Activated T-helper 17 cell treated with anti-CD3 and anti-CD28 coated beads, Interleukin-2, amount 50 U/mL, for 72 hours (primary cell): ENCODE measurements at regions not wholly inside any gene's neighbourhood (a gene's known extent, or its start where the extent isn't known, plus 50 kb on each side); places are given as distances from the start of the nearest gene placed in this dataset.
"Not testable (repeated sequence)": the region's sequence is repeated elsewhere in the genome, so short reads cannot be mapped to it uniquely, and the experiment has no call there.

Experiments used
- ATAC-seq: fragments of 150-1000 bp; cut with Tn5 transposase; replicated peaks from 2 replicates; pipeline ENCODE4 v1.10.0; 2021; ENCODE audit warnings: mild to moderate bottlenecking, moderate library complexity
- H3K27ac Mint-ChIP-seq: one replicate; pipeline ENCODE4 v1.8.0; 2022; ENCODE audit warnings: mixed read lengths
- H3K27me3 Mint-ChIP-seq: one replicate; pipeline ENCODE4 v1.8.0; 2022; ENCODE audit warnings: mixed read lengths
- H3K36me3 Mint-ChIP-seq: one replicate; pipeline ENCODE4 v1.8.0; 2022; ENCODE audit warnings: low read depth, mild to moderate bottlenecking, mixed read lengths
- H3K4me1 Mint-ChIP-seq: one replicate; pipeline ENCODE4 v1.8.0; 2022; ENCODE audit warnings: mixed read lengths
- H3K4me3 Mint-ChIP-seq: one replicate; pipeline ENCODE4 v1.8.0; 2022; ENCODE audit warnings: mild to moderate bottlenecking, mixed read lengths
- H3K9me3 Mint-ChIP-seq: one replicate; pipeline ENCODE4 v1.8.0; 2022; ENCODE audit warnings: mixed read lengths

- no peak for ATAC-seq
- Mint-ChIP-seq H3K9me3 (peaks cover 24% of the 10 kb centered on the region), H3K27me3 (no peaks in the 10 kb centered on the region)
Measured at GRCh38 chr2:153588408-153588807, 109.8 kb upstream of the RPRM start.

GRCh38 chr2:153589586-153589985 is 111.0 kb upstream of the RPRM start:
- no peak overlapping the region for H3K4me3 Mint-ChIP-seq
- ATAC-seq: no peak
- H3K27ac Mint-ChIP-seq: no peak overlapping the region
- no peaks in the 10 kb centered on the region for H3K4me1 Mint-ChIP-seq
- H3K36me3 Mint-ChIP-seq: no peaks in the 10 kb centered on the region
- peaks cover 28% of the 10 kb centered on the region for H3K9me3 Mint-ChIP-seq
- no peaks in the 10 kb centered on the region for H3K27me3 Mint-ChIP-seq

More at GRCh38 chr2:153588408-153588807, 109.8 kb upstream of the RPRM start:
- H3K27ac Mint-ChIP-seq: no peak overlapping the region
- H3K36me3 Mint-ChIP-seq: no peaks in the 10 kb centered on the region
- H3K4me1 Mint-ChIP-seq: no peaks in the 10 kb centered on the region
- H3K4me3 Mint-ChIP-seq: no peak overlapping the region

GRCh38 chr2:153593086-153593485 is 114.5 kb upstream of the RPRM start:
- not testable (repeated sequence) for H3K27ac Mint-ChIP-seq, H3K36me3 Mint-ChIP-seq, H3K27me3 Mint-ChIP-seq, H3K4me1 Mint-ChIP-seq, ATAC-seq, H3K4me3 Mint-ChIP-seq
- H3K9me3 Mint-ChIP-seq: peaks cover 11% of the 10 kb centered on the region

- H3K4me3 Mint-ChIP-seq: no peak overlapping the region
- no peaks in the 10 kb centered on the region for H3K36me3 Mint-ChIP-seq
- no peak for ATAC-seq
- H3K27ac Mint-ChIP-seq: no peak overlapping the region
- H3K27me3 Mint-ChIP-seq: no peaks in the 10 kb centered on the region
- no peaks in the 10 kb centered on the region for H3K4me1 Mint-ChIP-seq
- peaks cover 4% of the 10 kb centered on the region for H3K9me3 Mint-ChIP-seq
Measured at GRCh38 chr2:153595939-153596338, 117.4 kb upstream of the RPRM start.

GRCh38 chr2:153601812-153602211 is 123.2 kb upstream of the RPRM start:
- Mint-ChIP-seq H3K4me3 (no peak overlapping the region), H3K36me3 (no peaks in the 10 kb centered on the region), H3K9me3 (peaks cover 8% of the 10 kb centered on the region), H3K27ac (no peak overlapping the region), H3K4me1 (no peaks in the 10 kb centered on the region), H3K27me3 (no peaks in the 10 kb centered on the region)
- ATAC-seq: no peak

- no peaks in the 10 kb centered on the region for H3K27me3 Mint-ChIP-seq
- H3K36me3 Mint-ChIP-seq: no peaks in the 10 kb centered on the region
- no peak for ATAC-seq
- peaks cover 10% of the 10 kb centered on the region for H3K9me3 Mint-ChIP-seq
- H3K4me3 Mint-ChIP-seq: no peak overlapping the region
- no peak overlapping the region for H3K27ac Mint-ChIP-seq
- H3K4me1 Mint-ChIP-seq: no peaks in the 10 kb centered on the region
Measured at GRCh38 chr2:153604133-153604532, 125.6 kb upstream of the RPRM start.

GRCh38 chr2:153606623-153607022 is 128.1 kb upstream of the RPRM start:
- H3K4me1 Mint-ChIP-seq: no peaks in the 10 kb centered on the region
- no peak for ATAC-seq
- H3K27me3 Mint-ChIP-seq: no peaks in the 10 kb centered on the region
- no peak overlapping the region for H3K27ac Mint-ChIP-seq
- H3K4me3 Mint-ChIP-seq: no peak overlapping the region
- no peaks in the 10 kb centered on the region for H3K36me3 Mint-ChIP-seq
- peaks cover 10% of the 10 kb centered on the region for H3K9me3 Mint-ChIP-seq

GRCh38 chr2:153622285-153622684 is 143.7 kb upstream of the RPRM start:
- ATAC-seq: no peak
- Mint-ChIP-seq H3K27me3 (no peaks in the 10 kb centered on the region), H3K27ac (no peak overlapping the region), H3K4me3 (no peak overlapping the region), H3K36me3 (no peaks in the 10 kb centered on the region), H3K4me1 (no peaks in the 10 kb centered on the region), H3K9me3 (peaks cover 23% of the 10 kb centered on the region)

GRCh38 chr2:153623020-153623419 is 144.5 kb upstream of the RPRM start:
- Mint-ChIP-seq H3K9me3 (peaks cover 23% of the 10 kb centered on the region), H3K4me1 (no peaks in the 10 kb centered on the region), H3K27me3 (no peaks in the 10 kb centered on the region), H3K36me3 (no peaks in the 10 kb centered on the region), H3K27ac (no peak overlapping the region), H3K4me3 (no peak overlapping the region)
- ATAC-seq: no peak

GRCh38 chr2:153626676-153627075 is 148.1 kb upstream of the RPRM start:
- H3K36me3 Mint-ChIP-seq: no peaks in the 10 kb centered on the region
- H3K27me3 Mint-ChIP-seq: no peaks in the 10 kb centered on the region
- no peak overlapping the region for H3K4me3 Mint-ChIP-seq

GRCh38 chr2:153635494-153635893 is 156.9 kb upstream of the RPRM start:
- ATAC-seq: no peak
- peaks cover 10% of the 10 kb centered on the region for H3K9me3 Mint-ChIP-seq
- H3K27ac Mint-ChIP-seq: no peak overlapping the region

More at GRCh38 chr2:153626676-153627075, 148.1 kb upstream of the RPRM start:
- H3K9me3 Mint-ChIP-seq: peaks cover 9% of the 10 kb centered on the region
- no peaks in the 10 kb centered on the region for H3K4me1 Mint-ChIP-seq
- H3K27ac Mint-ChIP-seq: no peak overlapping the region
- no peak for ATAC-seq

GRCh38 chr2:153641046-153641445 is 162.5 kb upstream of the RPRM start:
- Mint-ChIP-seq H3K4me3 (no peak overlapping the region), H3K9me3 (peaks cover 10% of the 10 kb centered on the region), H3K27ac (no peak overlapping the region), H3K27me3 (no peaks in the 10 kb centered on the region), H3K36me3 (no peaks in the 10 kb centered on the region), H3K4me1 (no peaks in the 10 kb centered on the region)
- ATAC-seq: no peak

More at GRCh38 chr2:153635494-153635893, 156.9 kb upstream of the RPRM start:
- no peaks in the 10 kb centered on the region for H3K4me1 Mint-ChIP-seq
- no peaks in the 10 kb centered on the region for H3K36me3 Mint-ChIP-seq
- no peak overlapping the region for H3K4me3 Mint-ChIP-seq
- H3K27me3 Mint-ChIP-seq: no peaks in the 10 kb centered on the region

GRCh38 chr2:153644955-153645354 is 166.4 kb upstream of the RPRM start:
- no peak for ATAC-seq
- H3K4me1 Mint-ChIP-seq: no peaks in the 10 kb centered on the region
- H3K36me3 Mint-ChIP-seq: no peaks in the 10 kb centered on the region
- no peaks in the 10 kb centered on the region for H3K27me3 Mint-ChIP-seq
- no peak overlapping the region for H3K27ac Mint-ChIP-seq
- no peak overlapping the region for H3K4me3 Mint-ChIP-seq
- no peaks in the 10 kb centered on the region for H3K9me3 Mint-ChIP-seq

- no peak for ATAC-seq
- Mint-ChIP-seq H3K27me3 (no peaks in the 10 kb centered on the region), H3K36me3 (no peaks in the 10 kb centered on the region), H3K4me1 (no peaks in the 10 kb centered on the region), H3K27ac (no peak overlapping the region), H3K9me3 (no peaks in the 10 kb centered on the region), H3K4me3 (no peak overlapping the region)
Measured at GRCh38 chr2:153645599-153645998, 167.0 kb upstream of the RPRM start.

- peaks cover 12% of the 10 kb centered on the region for H3K9me3 Mint-ChIP-seq
- H3K27me3 Mint-ChIP-seq: no peaks in the 10 kb centered on the region
- H3K4me1 Mint-ChIP-seq: no peaks in the 10 kb centered on the region
- no peaks in the 10 kb centered on the region for H3K36me3 Mint-ChIP-seq
- H3K27ac Mint-ChIP-seq: no peak overlapping the region
- ATAC-seq: no peak
- H3K4me3 Mint-ChIP-seq: no peak overlapping the region
Measured at GRCh38 chr2:153657651-153658050, 179.1 kb upstream of the RPRM start.

- ATAC-seq: no peak
- Mint-ChIP-seq H3K27ac (no peak overlapping the region), H3K36me3 (no peaks in the 10 kb centered on the region), H3K4me1 (no peaks in the 10 kb centered on the region), H3K27me3 (no peaks in the 10 kb centered on the region), H3K4me3 (no peak overlapping the region), H3K9me3 (peaks cover 8% of the 10 kb centered on the region)
Measured at GRCh38 chr2:153661801-153662200, 183.2 kb upstream of the RPRM start.
